Gastroesophageal sphincter (tissue), 3 donors: ENCODE measurements at regions not wholly inside any gene's neighbourhood (a gene's known extent, or its start where the extent isn't known, plus 50 kb on each side); places are given as distances from the start of the nearest gene placed in this dataset.

Experiments
- EP300 ChIP-seq: sonication (generic); formaldehyde crosslinking; IDR thresholded peaks from one replicate; pipeline ENCODE4 v1.6.1; 2017; ENCODE audit warnings: antibody characterized with exemption, mild to moderate bottlenecking
- TF ChIP-seq, protein P1 (sequence below), 4 experiments: fragments of 200-600 bp in 2 of 4; fragments of 450-650 bp in 2 of 4; sonication (generic) in 1 of 4; IDR thresholded peaks; one replicate each; pipeline ENCODE4 v1.5.1; 2017 to 2019; ENCODE audit warnings: antibody characterized with exemption in 4 of 4, mild to moderate bottlenecking in 2 of 4, moderate library complexity in 2 of 4

DNA sequence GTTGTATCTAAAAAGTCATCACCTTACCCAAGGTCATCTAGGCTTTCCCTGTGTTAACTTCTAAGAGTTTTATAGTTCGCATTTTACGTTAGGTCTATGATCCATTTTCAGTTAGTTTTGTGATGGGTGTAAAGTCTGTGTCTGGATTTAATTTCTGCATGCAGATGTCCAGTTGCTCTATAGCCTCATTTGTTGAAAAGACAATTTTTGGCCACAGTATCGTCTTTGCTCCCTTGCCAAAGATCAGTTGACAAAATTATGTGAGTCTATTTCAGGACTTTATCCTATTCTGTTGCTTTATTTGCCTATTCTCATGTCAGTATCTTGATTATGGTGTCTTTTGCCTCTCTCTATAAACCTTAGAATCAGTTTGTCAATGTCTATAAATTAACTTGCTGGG, 85.1 kb downstream of the METRNL start:
- TF ChIP-seq EP300, result no peak
- TF ChIP-seq, protein P1, sequence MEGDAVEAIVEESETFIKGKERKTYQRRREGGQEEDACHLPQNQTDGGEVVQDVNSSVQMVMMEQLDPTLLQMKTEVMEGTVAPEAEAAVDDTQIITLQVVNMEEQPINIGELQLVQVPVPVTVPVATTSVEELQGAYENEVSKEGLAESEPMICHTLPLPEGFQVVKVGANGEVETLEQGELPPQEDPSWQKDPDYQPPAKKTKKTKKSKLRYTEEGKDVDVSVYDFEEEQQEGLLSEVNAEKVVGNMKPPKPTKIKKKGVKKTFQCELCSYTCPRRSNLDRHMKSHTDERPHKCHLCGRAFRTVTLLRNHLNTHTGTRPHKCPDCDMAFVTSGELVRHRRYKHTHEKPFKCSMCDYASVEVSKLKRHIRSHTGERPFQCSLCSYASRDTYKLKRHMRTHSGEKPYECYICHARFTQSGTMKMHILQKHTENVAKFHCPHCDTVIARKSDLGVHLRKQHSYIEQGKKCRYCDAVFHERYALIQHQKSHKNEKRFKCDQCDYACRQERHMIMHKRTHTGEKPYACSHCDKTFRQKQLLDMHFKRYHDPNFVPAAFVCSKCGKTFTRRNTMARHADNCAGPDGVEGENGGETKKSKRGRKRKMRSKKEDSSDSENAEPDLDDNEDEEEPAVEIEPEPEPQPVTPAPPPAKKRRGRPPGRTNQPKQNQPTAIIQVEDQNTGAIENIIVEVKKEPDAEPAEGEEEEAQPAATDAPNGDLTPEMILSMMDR (IDR thresholded peaks at IDR 0.05), result no peak
